Bronchial epithelial cell (primary cell): ENCODE measurements at regions not wholly inside any gene's neighbourhood (a gene's known extent, or its start where the extent isn't known, plus 50 kb on each side); places are given as distances from the start of the nearest gene placed in this dataset.
A peak's percentile ranks its signal among the peaks of the same experiment; 100 is the strongest.

Source experiments
- DNase-seq: peaks from one replicate; pipeline ENCODE4 v3.0.0-alpha.2; 2010; ENCODE audit warnings: low read depth
- FAIRE-seq: peaks from 2 replicates; lab custom pipeline; 2011; peaks lifted over from hg19 to GRCh38; lab: Jason Lieb, UNC
- H3K27me3 ChIP-seq: 2 replicates; pipeline ENCODE4 v1.5.1; 2011; ENCODE audit warnings: low read length; ENCODE audit not compliant: control insufficient read depth, insufficient read depth
- H3K36me3 ChIP-seq: 2 replicates; pipeline ENCODE4 v1.5.1; 2011; ENCODE audit warnings: low read length; ENCODE audit not compliant: control insufficient read depth, insufficient read depth
- H3K4me3 ChIP-seq: 2 replicates; pipeline ENCODE4 v1.5.1; 2011; ENCODE audit warnings: mild to moderate bottlenecking, low read depth, low read length, control low read depth
- TF ChIP-seq, protein P1 (sequence below): IDR thresholded peaks from 2 replicates; pipeline ENCODE4 v1.5.1; 2011; ENCODE audit warnings: mild to moderate bottlenecking, moderate library complexity, low read length, control low read depth, inconsistent platforms; ENCODE audit not compliant: insufficient read depth, severe bottlenecking

DNA sequence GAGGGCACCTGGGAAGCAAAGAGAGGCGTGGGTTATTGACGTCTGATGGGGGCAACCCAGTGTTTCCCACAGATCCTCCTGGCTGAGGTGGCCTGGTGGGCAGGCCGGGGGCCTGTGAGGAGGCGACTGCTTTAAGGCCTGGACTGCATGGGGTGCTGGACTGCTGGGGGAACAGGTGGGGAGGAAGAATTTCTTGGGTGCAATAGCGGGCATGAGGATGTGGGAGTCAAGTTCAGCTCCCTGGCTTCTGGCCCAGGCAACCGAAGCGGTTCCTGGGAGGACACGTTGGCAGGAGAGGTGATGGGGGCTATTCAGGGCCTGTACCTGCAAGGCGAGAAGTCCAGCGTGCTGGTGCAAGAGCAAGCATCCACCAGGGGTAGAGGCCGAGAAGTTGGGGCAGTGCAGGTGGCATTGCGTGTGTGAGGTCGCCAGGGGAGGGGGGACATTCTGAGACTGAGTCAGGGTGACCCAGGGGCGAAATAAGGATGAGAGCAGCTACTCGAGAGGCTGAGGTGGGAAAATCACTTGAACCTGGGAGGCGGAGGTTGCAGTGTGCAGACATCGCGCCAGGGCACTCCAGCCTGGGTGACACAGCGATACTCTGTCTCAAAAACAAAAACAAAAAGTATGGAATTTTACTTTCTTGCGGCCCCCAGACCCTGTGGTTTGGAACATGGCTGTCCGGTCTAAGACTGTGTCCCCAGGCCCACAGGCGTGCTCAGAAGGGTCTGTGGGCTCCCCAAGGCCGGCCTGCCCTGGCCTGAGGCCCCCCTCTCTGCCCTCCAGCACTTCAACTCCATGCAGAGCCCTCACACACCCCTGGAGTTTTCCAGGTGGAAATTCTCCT is 53.6 kb upstream of the ELN start:
- FAIRE-seq (no peak), DNase-seq (no peak)
- Histone ChIP-seq H3K4me3 (no peak overlapping the region), H3K27me3 (no peaks in the 10 kb centered on the region), H3K36me3 (no peaks in the 10 kb centered on the region)
- TF ChIP-seq, protein P1, sequence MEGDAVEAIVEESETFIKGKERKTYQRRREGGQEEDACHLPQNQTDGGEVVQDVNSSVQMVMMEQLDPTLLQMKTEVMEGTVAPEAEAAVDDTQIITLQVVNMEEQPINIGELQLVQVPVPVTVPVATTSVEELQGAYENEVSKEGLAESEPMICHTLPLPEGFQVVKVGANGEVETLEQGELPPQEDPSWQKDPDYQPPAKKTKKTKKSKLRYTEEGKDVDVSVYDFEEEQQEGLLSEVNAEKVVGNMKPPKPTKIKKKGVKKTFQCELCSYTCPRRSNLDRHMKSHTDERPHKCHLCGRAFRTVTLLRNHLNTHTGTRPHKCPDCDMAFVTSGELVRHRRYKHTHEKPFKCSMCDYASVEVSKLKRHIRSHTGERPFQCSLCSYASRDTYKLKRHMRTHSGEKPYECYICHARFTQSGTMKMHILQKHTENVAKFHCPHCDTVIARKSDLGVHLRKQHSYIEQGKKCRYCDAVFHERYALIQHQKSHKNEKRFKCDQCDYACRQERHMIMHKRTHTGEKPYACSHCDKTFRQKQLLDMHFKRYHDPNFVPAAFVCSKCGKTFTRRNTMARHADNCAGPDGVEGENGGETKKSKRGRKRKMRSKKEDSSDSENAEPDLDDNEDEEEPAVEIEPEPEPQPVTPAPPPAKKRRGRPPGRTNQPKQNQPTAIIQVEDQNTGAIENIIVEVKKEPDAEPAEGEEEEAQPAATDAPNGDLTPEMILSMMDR: no peak

DNA sequence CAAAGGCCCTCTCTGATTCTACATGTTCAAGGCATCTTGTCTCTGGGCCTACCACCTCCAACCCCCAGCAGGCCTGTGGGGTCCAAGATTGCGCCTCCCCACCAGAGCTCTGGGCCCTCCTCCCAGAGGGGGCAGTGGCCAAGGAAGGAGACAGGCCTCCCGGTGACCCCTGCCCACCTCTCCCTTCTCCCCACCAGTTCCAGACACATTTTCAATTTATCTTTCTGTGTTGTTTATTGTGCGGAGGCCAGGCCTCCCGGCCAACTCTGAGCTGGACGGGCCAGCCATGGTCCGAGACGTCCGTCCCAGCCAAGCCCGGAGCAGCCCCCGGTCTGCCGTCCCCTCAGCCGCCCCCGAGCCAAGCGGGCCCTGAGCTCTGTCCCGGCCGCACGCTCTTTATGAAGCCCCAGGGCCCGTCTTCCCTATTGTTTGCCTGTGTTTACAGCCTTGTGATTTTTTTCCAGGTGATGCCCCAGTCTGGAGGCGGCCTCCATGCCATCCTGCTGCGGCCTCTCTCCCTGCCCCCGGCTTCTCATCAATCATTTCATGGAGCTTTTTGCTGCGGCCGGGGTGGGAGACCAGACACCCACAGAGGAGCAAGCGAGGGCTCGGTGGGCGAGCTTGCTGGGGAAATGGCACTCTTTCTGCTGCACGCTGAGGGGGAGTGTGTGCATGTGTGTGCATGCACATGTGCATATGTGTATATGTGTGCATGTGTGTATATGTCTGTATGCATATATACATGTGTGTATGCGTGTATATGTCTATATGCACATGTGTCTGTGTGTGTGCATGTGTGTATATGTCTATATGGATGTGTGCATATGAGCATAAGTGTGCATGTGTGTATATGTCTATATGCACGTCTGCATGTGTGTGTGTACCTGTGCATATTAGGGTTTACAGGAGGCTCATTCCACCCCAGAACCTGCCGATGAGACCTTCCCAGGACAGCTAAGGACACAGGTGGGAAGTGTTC is 52.7 kb upstream of the ELN start:
- Histone ChIP-seq H3K36me3 (no peaks in the 10 kb centered on the region), H3K4me3 (no peak overlapping the region), H3K27me3 (no peaks in the 10 kb centered on the region)
- FAIRE-seq (no peak), DNase-seq (no peak)
- TF ChIP-seq, protein P1: no peak

DNA sequence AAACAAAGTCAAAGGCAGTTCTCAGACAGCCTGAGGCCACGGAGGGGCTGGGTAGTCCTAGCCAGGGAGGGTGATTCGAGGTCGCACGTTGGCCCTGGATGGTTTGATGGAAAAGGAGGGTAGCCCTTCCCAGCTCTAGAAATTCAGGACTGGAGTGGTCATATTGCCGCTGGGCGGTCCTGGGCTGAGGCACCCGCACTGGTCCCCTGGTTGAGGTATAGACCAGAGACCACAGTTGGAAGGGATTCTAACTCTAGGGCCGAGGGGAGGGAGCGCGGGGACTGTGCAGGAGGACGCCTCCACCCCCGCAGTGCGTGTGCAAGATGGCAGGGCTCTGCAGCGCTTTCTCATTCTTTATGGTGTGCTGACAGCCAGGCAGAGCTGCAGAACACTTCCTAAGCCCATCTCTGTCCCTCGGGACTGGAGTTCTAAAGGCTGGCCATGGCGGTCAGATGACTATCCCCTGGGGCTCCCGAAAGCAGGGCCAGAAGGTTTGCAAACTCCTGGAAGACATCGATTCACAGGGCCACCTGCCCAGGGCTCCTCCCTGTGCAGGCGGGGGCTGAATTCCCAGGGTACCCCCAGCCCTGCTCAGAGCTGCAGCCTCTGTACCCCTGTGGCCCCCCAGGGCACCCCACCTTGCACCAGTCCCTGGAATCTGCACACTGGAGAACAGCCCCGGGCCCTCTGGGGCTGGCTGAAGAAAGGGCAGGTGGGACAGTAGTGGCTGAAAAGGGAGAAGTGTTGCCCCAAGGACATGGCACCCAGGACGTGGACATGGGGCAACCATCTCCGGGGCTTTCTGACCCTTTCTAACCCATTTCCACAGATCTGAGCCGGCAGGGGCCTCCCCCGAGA is 51.0 kb upstream of the ELN start:
- Histone ChIP-seq H3K4me3 (no peak overlapping the region), H3K36me3 (no peaks in the 10 kb centered on the region), H3K27me3 (no peaks in the 10 kb centered on the region)
- DNase-seq (no peak), FAIRE-seq (no peak)
- TF ChIP-seq, protein P1: no peak

DNA sequence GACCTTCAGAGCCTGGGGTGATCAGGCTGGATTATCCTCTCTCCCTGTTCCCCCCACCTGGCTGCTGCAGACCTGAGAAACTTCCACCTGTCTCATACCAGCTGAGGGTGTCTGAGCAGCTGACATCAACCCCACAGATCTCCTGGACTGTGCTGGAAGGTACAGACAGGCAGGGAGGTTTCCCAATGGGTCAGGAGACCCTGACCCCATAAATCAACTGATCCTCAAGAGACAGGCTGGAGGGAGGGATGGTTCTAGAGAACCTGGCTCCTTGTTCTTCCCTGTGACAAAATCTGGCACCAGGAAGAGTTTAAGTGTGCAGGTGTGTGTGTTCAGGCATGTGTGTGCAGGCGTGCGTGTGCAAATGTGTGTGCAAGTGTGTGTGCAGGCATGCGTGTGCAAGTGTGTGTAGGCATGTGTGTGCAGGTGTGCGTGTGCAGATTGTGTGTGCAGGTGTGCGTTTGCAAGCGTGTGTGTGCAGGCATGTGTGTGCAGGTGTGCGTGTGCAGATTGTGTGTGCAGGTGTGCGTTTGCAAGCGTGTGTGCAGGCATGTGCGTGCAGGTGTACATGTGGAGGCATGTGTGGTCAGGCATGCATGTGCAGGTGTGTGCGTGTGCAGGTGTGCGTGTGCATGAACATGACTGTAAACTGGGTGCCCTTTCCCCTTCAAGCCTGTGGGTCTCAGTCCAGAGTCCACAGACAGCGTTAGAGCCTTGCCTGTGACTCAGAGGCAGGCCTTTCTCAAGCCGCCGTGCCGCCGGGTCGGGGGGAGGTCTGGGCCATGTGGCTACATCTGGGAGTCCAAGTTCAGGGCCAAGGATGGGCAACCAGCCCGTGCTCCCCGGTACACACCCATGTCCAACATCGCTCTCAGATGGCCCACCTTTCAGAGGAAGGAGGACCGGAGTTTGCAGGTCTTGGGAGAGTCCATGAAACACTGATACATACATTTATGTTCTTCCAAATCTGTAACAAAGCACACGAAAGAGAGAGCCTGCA is 50.1 kb upstream of the ELN start:
- FAIRE-seq (peak; percentile 92), DNase-seq (no peak)
- TF ChIP-seq, protein P1: no peak
- Histone ChIP-seq H3K36me3 (no peaks in the 10 kb centered on the region), H3K27me3 (no peaks in the 10 kb centered on the region), H3K4me3 (no peak overlapping the region)
